HG02981 (cell line): ENCODE measurements at regions not wholly inside any gene's neighbourhood (a gene's known extent, or its start where the extent isn't known, plus 50 kb on each side); places are given as distances from the start of the nearest gene placed in this dataset.

Experiments
- ATAC-seq: cut with Tn5 transposase; IDR thresholded peaks from one replicate; pipeline ENCODE4 v1.9.1; 2021; ENCODE audit warnings: mild to moderate bottlenecking, moderate library complexity; ENCODE audit not compliant: unreplicated experiment

- no peak for ATAC-seq
Measured at GRCh38 chr5:165119175-165119574, 1613.8 kb downstream of the MAT2B start.

GRCh38 chr5:165126598-165126997 is 1621.2 kb downstream of the MAT2B start:
- ATAC-seq: no peak

GRCh38 chr5:165127941-165128340 is 1622.5 kb downstream of the MAT2B start:
- ATAC-seq: no peak

- ATAC-seq: no peak
Measured at GRCh38 chr5:165130656-165131055, 1625.2 kb downstream of the MAT2B start.

- ATAC-seq: no peak
Measured at GRCh38 chr5:165134155-165134554, 1628.7 kb downstream of the MAT2B start.

- ATAC-seq: no peak
Measured at GRCh38 chr5:165135565-165135964, 1630.1 kb downstream of the MAT2B start.

- no peak for ATAC-seq
Measured at GRCh38 chr5:165137701-165138100, 1632.3 kb downstream of the MAT2B start.

GRCh38 chr5:165138236-165138635 is 1632.8 kb downstream of the MAT2B start:
- ATAC-seq: no peak

GRCh38 chr5:165139262-165139661 is 1633.8 kb downstream of the MAT2B start:
- ATAC-seq: no peak

GRCh38 chr5:165139721-165140120 is 1634.3 kb downstream of the MAT2B start:
- ATAC-seq: no peak

- ATAC-seq: no peak
Measured at GRCh38 chr5:165143741-165144140, 1638.3 kb downstream of the MAT2B start.

GRCh38 chr5:165149431-165149830 is 1644.0 kb downstream of the MAT2B start:
- no peak for ATAC-seq

- no peak for ATAC-seq
Measured at GRCh38 chr5:165152058-165152457, 1646.6 kb downstream of the MAT2B start.

- no peak for ATAC-seq
Measured at GRCh38 chr5:165157219-165157618, 1651.8 kb downstream of the MAT2B start.

- no peak for ATAC-seq
Measured at GRCh38 chr5:165161204-165161603, 1655.8 kb downstream of the MAT2B start.

- no peak for ATAC-seq
Measured at GRCh38 chr5:165163861-165164260, 1658.4 kb downstream of the MAT2B start.

- ATAC-seq: no peak
Measured at GRCh38 chr5:165173651-165174050, 1668.2 kb downstream of the MAT2B start.

GRCh38 chr5:165175041-165175440 is 1669.6 kb downstream of the MAT2B start:
- no peak for ATAC-seq

- ATAC-seq: no peak
Measured at GRCh38 chr5:165184183-165184582, 1678.8 kb downstream of the MAT2B start.

GRCh38 chr5:165185716-165186115 is 1680.3 kb downstream of the MAT2B start:
- ATAC-seq: no peak

GRCh38 chr5:165187815-165188214 is 1682.4 kb downstream of the MAT2B start:
- no peak for ATAC-seq

GRCh38 chr5:165188556-165189175 is 1683.2 kb downstream of the MAT2B start:
- no peak for ATAC-seq

GRCh38 chr5:165196961-165197360 is 1691.5 kb downstream of the MAT2B start:
- no peak for ATAC-seq
